ENCODE measurements at regions not wholly inside any gene's neighbourhood (a gene's known extent, or its start where the extent isn't known, plus 50 kb on each side); places are given as distances from the start of the nearest gene placed in this dataset.

DNA sequence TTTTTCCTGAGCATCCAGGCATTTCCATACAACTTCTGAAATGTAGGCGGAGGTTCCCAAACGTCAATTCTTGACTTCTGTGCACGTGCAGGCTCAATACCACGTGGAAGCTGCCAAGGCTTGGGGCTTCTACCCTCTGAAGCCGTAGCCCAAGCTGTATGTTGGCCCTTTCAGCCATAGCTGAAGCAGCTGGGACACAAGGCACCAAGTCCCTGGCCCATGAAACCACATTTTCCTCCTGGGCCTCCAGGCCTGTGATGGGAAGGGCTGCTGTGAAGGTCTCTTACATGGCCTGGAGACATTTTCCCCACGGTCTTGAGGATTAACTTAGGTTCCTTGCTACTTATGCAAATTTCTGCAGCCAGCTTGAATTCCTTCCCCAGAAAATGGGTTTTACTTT, 103.6 kb downstream of the NREP start:
- no CpG with 5 or more reads among the region's 6 CpGs for WGBS (ENCODE audit: extremely low coverage, insufficient coverage, low lambda C conversion rate)
- Histone ChIP-seq H3K4me3 (ENCODE audit: low read length) (no peak overlapping the region), H3K27ac (ENCODE audit: low read depth, low read length) (no peak overlapping the region), H3K9ac (ENCODE audit: low read length) (no peak overlapping the region), H3K4me2 (ENCODE audit: low read length) (no peak overlapping the region), H3K79me2 (ENCODE audit: control insufficient read depth, insufficient read depth, low read length) (no peaks in the 10 kb centered on the region), H2BK120ac (ENCODE audit: low read depth, low read length) (no peak overlapping the region), H3K36me3 (ENCODE audit: control insufficient read depth, insufficient read depth, low read length) (no peaks in the 10 kb centered on the region), H4K5ac (ENCODE audit: low read length) (no peak overlapping the region), H3K18ac (ENCODE audit: low read length) (no peak overlapping the region), H3K79me1 (ENCODE audit: low read length) (no peaks in the 10 kb centered on the region), H2AK5ac (ENCODE audit: low read length) (no peak overlapping the region), H2BK15ac (replicated peaks; ENCODE audit: low read depth) (no peak overlapping the region), H3K4me1 (ENCODE audit: control insufficient read depth, low read depth, low read length) (no peaks in the 10 kb centered on the region), H3K23ac (ENCODE audit: low read length) (no peak overlapping the region), H3K56ac (ENCODE audit: low read length) (no peak overlapping the region), H3K4ac (ENCODE audit: low read depth, low read length) (no peak overlapping the region), H2BK5ac (ENCODE audit: low read length) (no peak overlapping the region), H4K8ac (ENCODE audit: low read depth, low read length) (no peak overlapping the region), H3K27me3 (ENCODE audit: insufficient read depth, low read length, poor library complexity) (no peaks in the 10 kb centered on the region)
- no peak for DNase-seq

DNA sequence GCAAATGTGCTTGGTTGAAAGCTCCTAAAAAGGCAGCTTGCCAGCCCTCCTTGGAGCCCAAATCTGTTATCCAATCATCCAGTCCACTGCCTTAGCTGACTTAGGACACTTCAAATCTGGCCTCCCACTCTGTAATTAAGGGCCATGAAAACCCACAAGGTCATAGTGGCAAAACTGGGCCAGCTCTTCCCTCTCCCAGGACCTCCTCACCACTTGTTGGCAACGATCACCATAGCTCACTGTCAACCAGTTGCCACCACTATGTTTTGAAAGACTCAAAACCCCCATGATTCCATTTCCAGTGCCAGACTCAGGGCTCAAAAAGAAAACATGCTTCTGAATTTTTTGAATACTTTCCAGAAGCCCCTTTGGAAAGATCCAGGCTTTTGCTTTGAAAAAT, 107.5 kb downstream of the NREP start:
- H3K4me3 ChIP-seq (ENCODE audit: low read length): no peak overlapping the region
- H3K36me3 ChIP-seq (ENCODE audit: control insufficient read depth, insufficient read depth, low read length): no peaks in the 10 kb centered on the region
- no peak overlapping the region for H3K9ac ChIP-seq (ENCODE audit: low read length)
- H3K4me2 ChIP-seq (ENCODE audit: low read length): no peak overlapping the region
- H2BK5ac ChIP-seq (ENCODE audit: low read length): no peak overlapping the region
- H3K4me1 ChIP-seq (ENCODE audit: control insufficient read depth, low read depth, low read length): no peaks in the 10 kb centered on the region
- H2BK15ac ChIP-seq (replicated peaks; ENCODE audit: low read depth): no peak overlapping the region
- H3K79me1 ChIP-seq (ENCODE audit: low read length): no peaks in the 10 kb centered on the region
- no peak overlapping the region for H4K5ac ChIP-seq (ENCODE audit: low read length)
- no peak for DNase-seq
- WGBS (ENCODE audit: extremely low coverage, insufficient coverage, low lambda C conversion rate): no CpG with 5 or more reads among the region's 1 CpG
- H3K56ac ChIP-seq (ENCODE audit: low read length): no peak overlapping the region
- no peak overlapping the region for H3K27ac ChIP-seq (ENCODE audit: low read depth, low read length)
- H2AK5ac ChIP-seq (ENCODE audit: low read length): no peak overlapping the region
- no peak overlapping the region for H3K23ac ChIP-seq (ENCODE audit: low read length)
- H3K18ac ChIP-seq (ENCODE audit: low read length): no peak overlapping the region
- H3K27me3 ChIP-seq (ENCODE audit: insufficient read depth, low read length, poor library complexity): no peaks in the 10 kb centered on the region
- no peak overlapping the region for H3K4ac ChIP-seq (ENCODE audit: low read depth, low read length)
- no peaks in the 10 kb centered on the region for H3K79me2 ChIP-seq (ENCODE audit: control insufficient read depth, insufficient read depth, low read length)
- no peak overlapping the region for H4K8ac ChIP-seq (ENCODE audit: low read depth, low read length)
- no peak overlapping the region for H2BK120ac ChIP-seq (ENCODE audit: low read depth, low read length)

GRCh38 chr5:111645303-111645838, 111.6 kb downstream of the NREP start:
- Histone ChIP-seq H3K4ac (ENCODE audit: low read depth, low read length) (no peak overlapping the region), H4K8ac (ENCODE audit: low read depth, low read length) (no peak overlapping the region), H3K4me3 (ENCODE audit: low read length) (no peak overlapping the region), H2BK15ac (replicated peaks; ENCODE audit: low read depth) (no peak overlapping the region), H3K4me1 (ENCODE audit: control insufficient read depth, low read depth, low read length) (no peaks in the 10 kb centered on the region), H3K27me3 (ENCODE audit: insufficient read depth, low read length, poor library complexity) (no peaks in the 10 kb centered on the region), H3K18ac (ENCODE audit: low read length) (no peak overlapping the region), H2BK5ac (ENCODE audit: low read length) (no peak overlapping the region), H3K4me2 (ENCODE audit: low read length) (no peak overlapping the region), H3K79me2 (ENCODE audit: control insufficient read depth, insufficient read depth, low read length) (no peaks in the 10 kb centered on the region), H4K5ac (ENCODE audit: low read length) (no peak overlapping the region), H3K56ac (ENCODE audit: low read length) (no peak overlapping the region), H3K27ac (ENCODE audit: low read depth, low read length) (no peak overlapping the region), H3K79me1 (ENCODE audit: low read length) (no peaks in the 10 kb centered on the region), H3K36me3 (ENCODE audit: control insufficient read depth, insufficient read depth, low read length) (no peaks in the 10 kb centered on the region), H2AK5ac (ENCODE audit: low read length) (no peak overlapping the region), H2BK120ac (ENCODE audit: low read depth, low read length) (no peak overlapping the region), H3K9ac (ENCODE audit: low read length) (no peak overlapping the region), H3K23ac (ENCODE audit: low read length) (no peak overlapping the region)
- DNase-seq: no peak
- WGBS (ENCODE audit: extremely low coverage, insufficient coverage, low lambda C conversion rate): no CpG with 5 or more reads among the region's 6 CpGs

GRCh38 chr5:111643499-111643898, 113.5 kb downstream of the NREP start:
- Histone ChIP-seq H3K79me2 (ENCODE audit: control insufficient read depth, insufficient read depth, low read length) (no peaks in the 10 kb centered on the region), H2BK5ac (ENCODE audit: low read length) (no peak overlapping the region), H3K4ac (ENCODE audit: low read depth, low read length) (no peak overlapping the region), H2BK15ac (replicated peaks; ENCODE audit: low read depth) (no peak overlapping the region), H3K9ac (ENCODE audit: low read length) (no peak overlapping the region), H3K27me3 (ENCODE audit: insufficient read depth, low read length, poor library complexity) (no peaks in the 10 kb centered on the region), H3K4me1 (ENCODE audit: control insufficient read depth, low read depth, low read length) (no peaks in the 10 kb centered on the region), H4K5ac (ENCODE audit: low read length) (no peak overlapping the region), H2AK5ac (ENCODE audit: low read length) (no peak overlapping the region), H3K56ac (ENCODE audit: low read length) (no peak overlapping the region), H3K27ac (ENCODE audit: low read depth, low read length) (no peak overlapping the region), H2BK120ac (ENCODE audit: low read depth, low read length) (no peak overlapping the region), H3K36me3 (ENCODE audit: control insufficient read depth, insufficient read depth, low read length) (no peaks in the 10 kb centered on the region), H3K18ac (ENCODE audit: low read length) (no peak overlapping the region), H3K79me1 (ENCODE audit: low read length) (no peaks in the 10 kb centered on the region), H3K23ac (ENCODE audit: low read length) (no peak overlapping the region), H3K4me3 (ENCODE audit: low read length) (no peak overlapping the region), H3K4me2 (ENCODE audit: low read length) (no peak overlapping the region), H4K8ac (ENCODE audit: low read depth, low read length) (no peak overlapping the region)
- no CpG with 5 or more reads among the region's 2 CpGs for WGBS (ENCODE audit: extremely low coverage, insufficient coverage, low lambda C conversion rate)
- no peak for DNase-seq

DNA sequence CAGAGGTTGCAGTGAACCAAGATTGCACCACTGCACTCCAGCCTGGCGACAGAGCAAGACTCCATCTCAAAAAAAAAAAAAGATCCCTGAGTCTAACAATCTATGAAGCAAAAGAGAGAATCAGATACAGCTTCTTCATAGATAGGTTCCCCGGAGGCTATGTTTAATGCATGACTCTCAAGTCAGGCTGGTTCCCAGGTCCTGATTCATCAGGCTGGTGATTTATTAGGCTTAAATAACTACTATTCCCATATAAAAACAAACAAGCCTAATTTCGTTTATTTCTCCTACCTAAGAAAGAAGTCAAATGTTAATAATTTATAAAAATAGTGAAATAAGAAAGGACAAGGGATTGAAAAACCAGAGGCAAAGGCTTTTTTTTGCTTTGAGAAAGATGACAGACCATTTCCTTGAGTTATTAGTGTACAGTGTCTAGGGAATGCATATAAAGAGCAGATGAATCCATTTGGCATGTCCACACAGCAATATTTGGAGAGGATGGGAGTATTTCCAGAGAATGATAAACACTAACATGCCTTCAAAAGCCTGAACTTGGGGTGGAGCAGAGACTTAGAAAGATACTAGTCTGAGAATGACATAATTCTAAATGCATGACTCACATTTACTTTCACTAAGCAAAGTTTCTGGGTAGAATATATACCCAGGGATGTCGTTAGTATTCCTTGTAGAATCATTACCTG, 115.3 kb downstream of the NREP start:
- Histone ChIP-seq H3K27me3 (ENCODE audit: insufficient read depth, low read length, poor library complexity) (no peaks in the 10 kb centered on the region), H3K23ac (ENCODE audit: low read length) (no peak overlapping the region), H3K56ac (ENCODE audit: low read length) (no peak overlapping the region), H3K4ac (ENCODE audit: low read depth, low read length) (no peak overlapping the region), H3K4me2 (ENCODE audit: low read length) (no peak overlapping the region), H4K8ac (ENCODE audit: low read depth, low read length) (no peak overlapping the region), H3K18ac (ENCODE audit: low read length) (no peak overlapping the region), H2BK120ac (ENCODE audit: low read depth, low read length) (no peak overlapping the region), H2BK15ac (replicated peaks; ENCODE audit: low read depth) (no peak overlapping the region), H3K4me3 (ENCODE audit: low read length) (no peak overlapping the region), H3K4me1 (ENCODE audit: control insufficient read depth, low read depth, low read length) (no peaks in the 10 kb centered on the region), H3K79me1 (ENCODE audit: low read length) (no peaks in the 10 kb centered on the region), H2AK5ac (ENCODE audit: low read length) (no peak overlapping the region), H4K5ac (ENCODE audit: low read length) (no peak overlapping the region), H3K79me2 (ENCODE audit: control insufficient read depth, insufficient read depth, low read length) (no peaks in the 10 kb centered on the region), H2BK5ac (ENCODE audit: low read length) (no peak overlapping the region), H3K27ac (ENCODE audit: low read depth, low read length) (no peak overlapping the region), H3K36me3 (ENCODE audit: control insufficient read depth, insufficient read depth, low read length) (no peaks in the 10 kb centered on the region), H3K9ac (ENCODE audit: low read length) (no peak overlapping the region)
- no CpG with 5 or more reads among the region's 4 CpGs for WGBS (ENCODE audit: extremely low coverage, insufficient coverage, low lambda C conversion rate)
- no peak for DNase-seq

DNA sequence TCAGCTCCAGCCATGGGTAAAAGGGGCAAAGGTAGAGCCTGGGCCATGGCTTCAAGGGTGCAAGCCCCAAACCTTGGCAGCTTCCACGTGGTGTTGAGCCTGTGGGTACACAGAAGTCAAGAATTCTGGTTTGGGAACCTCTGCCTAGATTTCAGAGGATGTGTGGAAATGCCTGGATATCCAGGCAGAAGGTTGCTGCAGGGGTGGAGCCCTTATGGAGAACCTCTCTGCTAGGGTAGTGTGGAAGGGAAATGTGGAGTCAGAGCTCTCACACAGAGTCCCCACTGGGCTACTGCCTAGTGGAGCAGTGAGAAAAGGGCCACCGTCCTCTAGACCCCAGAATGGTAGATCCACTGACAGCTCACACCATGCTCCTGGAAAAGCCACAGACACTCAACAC, 117.1 kb downstream of the NREP start:
- Histone ChIP-seq H2BK120ac (ENCODE audit: low read depth, low read length) (no peak overlapping the region), H2BK15ac (replicated peaks; ENCODE audit: low read depth) (no peak overlapping the region), H3K18ac (ENCODE audit: low read length) (no peak overlapping the region), H4K8ac (ENCODE audit: low read depth, low read length) (no peak overlapping the region), H3K4me1 (ENCODE audit: control insufficient read depth, low read depth, low read length) (no peaks in the 10 kb centered on the region), H4K5ac (ENCODE audit: low read length) (no peak overlapping the region), H3K23ac (ENCODE audit: low read length) (no peak overlapping the region), H3K79me1 (ENCODE audit: low read length) (no peaks in the 10 kb centered on the region), H3K36me3 (ENCODE audit: control insufficient read depth, insufficient read depth, low read length) (no peaks in the 10 kb centered on the region), H2AK5ac (ENCODE audit: low read length) (no peak overlapping the region), H3K56ac (ENCODE audit: low read length) (no peak overlapping the region), H3K4me2 (ENCODE audit: low read length) (no peak overlapping the region), H3K4ac (ENCODE audit: low read depth, low read length) (no peak overlapping the region), H3K9ac (ENCODE audit: low read length) (no peak overlapping the region), H3K27ac (ENCODE audit: low read depth, low read length) (no peak overlapping the region), H3K4me3 (ENCODE audit: low read length) (no peak overlapping the region), H3K79me2 (ENCODE audit: control insufficient read depth, insufficient read depth, low read length) (no peaks in the 10 kb centered on the region), H3K27me3 (ENCODE audit: insufficient read depth, low read length, poor library complexity) (no peaks in the 10 kb centered on the region), H2BK5ac (ENCODE audit: low read length) (no peak overlapping the region)
- DNase-seq: no peak
- WGBS (ENCODE audit: extremely low coverage, insufficient coverage, low lambda C conversion rate): no CpG with 5 or more reads among the region's 2 CpGs

All from mesendoderm (in vitro differentiated cells).